ENCODE measurements at regions not wholly inside any gene's neighbourhood (a gene's known extent, or its start where the extent isn't known, plus 50 kb on each side); places are given as distances from the start of the nearest gene placed in this dataset.

- TF ChIP-seq ZBTB40 (IDR thresholded peaks at IDR 0.05) (no peak), ZBTB40 (CRISPR knock-in tag; IDR thresholded peaks at IDR 0.05) (no peak), ZNF382 (CRISPR knock-in tag; IDR thresholded peaks at IDR 0.05; ENCODE audit: borderline replicate concordance) (no peak), ATF7 (IDR thresholded peaks at IDR 0.05) (no peak), ATF7 (CRISPR knock-in tag; IDR thresholded peaks at IDR 0.05) (no peak), TCF12 (IDR thresholded peaks at IDR 0.05) (no peak), TCF12 (CRISPR knock-in tag; IDR thresholded peaks at IDR 0.05) (no peak), ZBTB42 (CRISPR knock-in tag; IDR thresholded peaks at IDR 0.05) (no peak), IRF9 (CRISPR knock-in tag; IDR thresholded peaks at IDR 0.05; ENCODE audit: borderline replicate concordance) (no peak), BRCA1 (CRISPR knock-in tag; IDR thresholded peaks at IDR 0.05) (no peak), BHLHE40 (IDR thresholded peaks at IDR 0.05; ENCODE audit: low read length) (no peak), RXRA (CRISPR knock-in tag; IDR thresholded peaks at IDR 0.05) (peak; percentile 30; the same call in 1 of the 2 replicates), ZNF318 (CRISPR knock-in tag; IDR thresholded peaks at IDR 0.05) (no peak)
These were observed 72.3 kb upstream of the DST start (continued) for GRCh38 chr6:56714982-56715456.

Measured in HepG2 (cell line).